ENCODE measurements at regions not wholly inside any gene's neighbourhood (a gene's known extent, or its start where the extent isn't known, plus 50 kb on each side); places are given as distances from the start of the nearest gene placed in this dataset.

DNA sequence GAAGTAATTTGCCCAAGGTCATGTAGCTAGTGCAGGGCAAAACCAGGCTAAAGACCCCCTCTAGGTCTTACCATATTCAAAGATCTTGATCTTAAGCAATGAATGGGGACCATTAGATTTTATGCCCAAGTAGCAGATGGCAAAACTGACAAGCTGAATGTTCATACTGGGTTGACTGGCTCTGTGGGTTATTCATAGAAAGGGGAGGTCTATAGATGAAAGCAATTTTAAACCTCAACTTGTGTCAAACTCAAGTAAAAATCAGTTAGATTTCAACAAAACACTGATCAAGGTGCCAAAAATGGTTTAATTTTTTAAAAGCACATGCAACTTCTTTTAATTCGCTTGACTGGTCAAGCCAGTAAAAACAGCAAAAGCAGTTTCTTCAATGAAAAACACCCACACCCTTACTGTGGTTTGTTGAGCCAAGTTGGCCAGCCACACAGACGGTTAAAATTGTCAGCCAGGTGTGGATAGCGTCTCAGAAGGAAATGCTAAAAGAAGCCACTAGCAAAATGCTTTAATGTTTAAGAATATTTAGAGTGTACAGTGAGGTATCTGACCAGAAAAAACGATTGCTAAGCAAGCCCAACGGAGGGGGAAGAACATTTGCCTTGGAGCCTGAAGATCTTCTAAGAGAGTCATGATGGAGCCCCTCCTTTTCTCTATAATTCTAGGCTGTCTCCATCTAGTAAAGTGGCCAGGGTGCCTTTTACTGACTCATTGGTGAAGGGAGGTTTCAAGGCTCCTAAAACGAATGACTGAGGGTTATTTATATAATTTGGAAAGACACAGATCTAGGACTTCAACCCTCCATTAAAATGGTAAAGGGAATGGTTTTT lies 539.6 kb upstream of the CLINT1 start:
- no peak for DNase-seq (ENCODE audit: low spot score)

DNA sequence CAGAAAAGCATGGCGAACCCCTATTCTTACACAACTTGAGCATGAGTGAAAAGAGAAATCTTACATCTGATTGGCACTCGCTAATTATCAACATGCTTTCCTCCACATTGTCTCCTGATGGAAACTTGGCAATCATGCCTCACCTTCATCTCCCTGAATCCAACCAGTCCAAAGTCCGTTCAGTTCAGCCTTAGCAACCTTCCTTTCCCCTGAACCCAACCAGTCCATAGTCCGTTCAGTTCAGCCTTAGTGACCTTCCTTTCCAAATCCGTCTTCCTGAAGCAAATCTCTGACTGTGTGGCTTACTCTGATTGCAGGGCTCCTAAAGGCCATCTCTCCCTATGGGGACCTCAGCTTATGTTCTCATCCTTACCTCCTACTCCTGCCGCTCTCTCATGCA lies 538.3 kb upstream of the CLINT1 start:
- DNase-seq (ENCODE audit: low spot score) = no peak

DNA sequence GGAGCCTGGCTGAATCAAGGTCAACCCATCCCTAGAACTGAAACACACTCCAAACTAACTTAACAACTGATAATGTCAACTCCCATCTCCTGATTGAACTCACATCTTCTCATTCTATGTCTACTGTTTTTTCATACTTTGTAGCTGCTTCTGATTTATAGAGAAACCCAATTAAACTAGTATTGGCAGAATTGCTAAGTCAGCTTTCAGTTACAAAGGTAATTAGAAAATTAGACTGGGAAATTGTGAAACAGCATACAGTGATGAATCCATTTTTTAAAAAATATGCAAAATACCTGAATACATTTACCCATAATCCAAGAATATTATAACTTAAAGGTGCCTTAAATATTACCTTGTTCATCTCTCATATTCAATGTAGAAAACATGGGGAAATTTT lies 535.2 kb upstream of the CLINT1 start:
- DNase-seq (ENCODE audit: low spot score) = no peak

DNA sequence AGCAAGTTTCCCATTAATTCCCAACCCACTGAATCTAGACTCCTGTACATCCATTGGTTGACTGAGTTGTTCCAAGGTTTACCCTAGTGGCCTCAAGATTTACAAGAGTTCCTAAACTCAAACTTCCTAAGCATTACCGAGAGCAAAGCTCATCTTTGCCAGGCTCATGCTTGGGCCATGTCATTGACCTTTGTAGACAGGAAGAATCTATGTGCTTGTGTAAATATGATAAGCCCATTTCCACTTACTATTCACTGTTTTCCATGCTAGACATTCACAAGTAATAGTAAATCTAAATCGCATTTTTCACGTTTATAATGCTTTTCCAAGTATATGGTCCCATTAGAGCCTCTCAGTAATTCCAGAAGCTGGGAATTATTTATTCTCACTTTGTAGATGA lies 534.5 kb upstream of the CLINT1 start:
- DNase-seq (ENCODE audit: low spot score) = no peak

DNA sequence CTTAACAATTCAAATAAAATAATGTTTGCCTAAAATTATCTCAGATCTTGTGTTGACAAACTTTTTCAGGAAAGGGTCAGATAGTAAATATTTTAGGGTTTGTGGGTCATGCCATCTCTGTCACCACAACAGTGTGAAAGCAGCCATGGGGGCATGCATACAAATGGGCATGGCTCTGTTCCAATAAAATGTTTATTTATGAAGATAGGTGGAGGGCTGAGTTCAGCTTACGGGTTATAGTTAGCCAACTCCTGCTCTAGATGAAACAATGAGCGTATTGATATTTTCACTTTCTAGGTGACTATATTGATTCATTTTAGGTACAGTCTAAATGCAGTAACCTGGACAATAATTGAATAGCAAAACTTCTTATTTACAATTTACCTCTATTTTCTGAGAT lies 533.8 kb upstream of the CLINT1 start:
- DNase-seq (ENCODE audit: low spot score) = no peak

DNA sequence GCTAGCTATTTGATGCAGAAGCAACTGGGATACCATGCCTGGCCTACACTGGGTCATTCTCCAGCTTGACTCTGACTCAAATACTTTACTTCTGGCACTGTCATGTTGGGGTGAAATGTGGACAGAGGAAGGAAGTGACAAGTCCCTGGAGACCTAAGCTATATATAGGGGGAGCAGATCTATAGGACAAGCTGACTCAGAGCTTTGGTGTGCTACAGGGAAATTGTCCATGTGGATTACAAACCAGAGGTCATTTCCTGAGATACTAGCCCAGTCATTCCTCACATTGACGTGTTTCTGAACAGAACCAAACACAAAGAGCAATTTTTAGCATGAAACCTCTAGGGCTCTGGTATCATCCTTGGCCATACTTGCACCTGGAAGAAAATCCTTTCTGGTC lies 531.6 kb upstream of the CLINT1 start:
- DNase-seq (ENCODE audit: low spot score) = no peak

DNA sequence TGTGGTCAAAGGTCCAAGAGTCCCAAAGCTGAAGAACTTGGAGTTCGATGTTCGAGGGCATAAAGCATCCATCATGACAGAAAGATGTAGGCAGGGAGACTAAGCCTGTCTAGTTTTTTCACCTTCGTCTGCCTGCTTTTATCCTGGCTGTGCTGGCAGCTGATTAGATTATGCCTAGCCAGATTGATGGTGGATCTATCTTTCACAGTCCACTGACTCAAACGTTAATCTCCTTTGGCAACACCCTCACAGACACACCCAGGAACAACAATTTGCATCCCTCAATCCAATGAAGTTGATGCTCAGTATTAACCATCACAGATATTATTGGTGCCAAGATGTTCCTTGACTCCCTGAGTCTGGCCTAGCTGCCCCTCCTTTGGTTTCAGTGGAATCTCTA lies 530.8 kb upstream of the CLINT1 start:
- no peak for DNase-seq (ENCODE audit: low spot score)

DNA sequence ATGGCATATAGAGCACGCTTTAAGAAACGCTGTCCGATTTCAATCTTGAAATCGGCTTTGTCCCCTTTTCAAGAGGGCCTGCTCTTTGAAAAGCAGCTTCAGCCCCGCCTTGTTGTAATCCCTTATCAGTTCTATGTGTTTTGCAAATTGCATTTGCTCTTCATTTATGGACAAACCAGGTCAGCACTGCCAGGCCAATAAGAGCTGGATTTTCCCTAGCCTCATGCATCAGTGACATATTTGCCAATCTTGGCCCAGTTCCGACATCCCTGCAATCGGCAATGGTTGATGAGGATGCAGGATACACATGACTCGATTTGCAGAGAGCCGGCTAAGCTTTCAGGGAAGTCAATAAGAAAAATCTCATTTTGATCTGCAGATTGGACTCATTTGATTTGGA lies 529.1 kb upstream of the CLINT1 start:
- DNase-seq (ENCODE audit: low spot score) = no peak

DNA sequence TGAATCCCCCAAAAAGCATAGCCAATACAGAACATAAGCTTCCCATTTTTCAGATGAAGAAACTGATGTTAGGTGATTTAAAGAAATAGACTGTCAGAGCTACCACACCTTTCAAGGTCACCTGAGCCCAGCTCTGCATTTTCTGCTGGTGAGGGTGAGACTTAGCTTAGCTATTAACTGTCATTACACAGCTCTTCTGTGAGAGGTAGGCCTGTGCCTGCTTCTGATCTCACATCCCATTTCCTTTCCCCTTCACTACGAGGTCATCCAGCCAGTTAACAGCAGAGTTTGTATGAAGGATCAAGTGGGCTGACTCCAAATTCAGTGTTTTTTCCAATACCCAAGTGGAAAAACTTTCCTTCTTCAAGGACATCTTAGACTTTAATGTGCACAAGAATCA lies 528.6 kb upstream of the CLINT1 start:
- DNase-seq (ENCODE audit: low spot score) = no peak

DNA sequence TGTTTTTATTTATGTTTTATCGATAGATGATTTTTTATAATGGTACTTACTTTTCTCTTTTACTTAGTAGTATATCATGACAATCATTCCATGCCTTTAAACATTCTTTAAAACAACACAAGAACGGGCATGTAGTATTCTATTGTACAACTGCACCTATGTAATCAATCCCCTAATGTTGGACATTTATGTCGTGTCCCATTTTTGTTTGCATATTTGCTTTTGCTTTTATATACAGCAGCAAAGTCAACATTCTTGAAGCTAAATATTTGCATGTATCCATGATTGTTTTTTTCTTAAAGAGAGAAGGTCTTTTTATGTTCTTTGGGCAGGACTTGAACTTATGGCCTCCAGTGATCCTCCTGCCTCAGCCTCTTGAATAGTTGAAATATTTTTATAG lies 527.0 kb upstream of the CLINT1 start:
- no peak for DNase-seq (ENCODE audit: low spot score)

DNA sequence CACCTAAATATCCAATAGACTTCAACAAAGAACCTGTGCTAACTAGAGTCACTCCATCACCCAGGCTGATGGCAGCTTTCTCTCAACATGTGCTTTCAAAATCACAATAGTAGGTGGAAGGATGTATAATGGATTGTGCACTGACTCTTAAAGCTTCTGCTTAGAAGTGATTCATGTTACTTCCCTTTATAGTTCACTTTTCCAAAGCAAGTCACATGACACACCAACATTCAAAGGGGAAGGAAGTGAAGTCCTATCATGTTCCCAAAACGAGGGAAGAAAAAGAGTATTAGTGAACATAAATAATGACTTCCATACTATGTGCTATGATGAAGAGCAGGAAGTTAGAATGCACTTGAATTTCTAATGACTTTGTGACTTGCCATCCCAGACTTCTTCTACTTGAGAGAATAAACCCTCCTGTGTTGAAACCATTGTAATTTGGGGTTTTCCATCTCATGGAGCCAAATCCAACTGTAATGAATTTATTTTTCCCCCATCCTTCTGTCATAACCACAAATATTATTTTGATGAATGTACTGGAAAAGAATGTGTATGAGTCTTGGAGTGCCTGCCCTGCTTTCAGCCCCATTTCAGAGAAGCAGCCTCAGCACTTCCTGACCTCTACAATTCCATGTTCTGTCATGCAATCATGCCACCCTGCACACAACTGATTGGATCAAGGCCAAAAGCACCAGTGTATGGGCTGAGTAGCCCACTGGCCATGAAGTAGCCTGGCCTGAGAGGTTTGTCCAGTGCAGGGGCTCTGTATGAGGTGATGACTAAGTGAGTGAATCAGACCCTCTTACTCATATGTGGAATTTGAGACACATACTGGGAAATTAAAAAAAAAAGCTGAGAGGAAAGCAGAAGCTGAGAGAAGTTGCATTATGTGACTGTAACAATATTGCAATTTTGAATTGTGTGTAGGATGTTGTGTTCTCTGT lies 525.9 kb upstream of the CLINT1 start:
- DNase-seq (ENCODE audit: low spot score) = peak; percentile 22

DNA sequence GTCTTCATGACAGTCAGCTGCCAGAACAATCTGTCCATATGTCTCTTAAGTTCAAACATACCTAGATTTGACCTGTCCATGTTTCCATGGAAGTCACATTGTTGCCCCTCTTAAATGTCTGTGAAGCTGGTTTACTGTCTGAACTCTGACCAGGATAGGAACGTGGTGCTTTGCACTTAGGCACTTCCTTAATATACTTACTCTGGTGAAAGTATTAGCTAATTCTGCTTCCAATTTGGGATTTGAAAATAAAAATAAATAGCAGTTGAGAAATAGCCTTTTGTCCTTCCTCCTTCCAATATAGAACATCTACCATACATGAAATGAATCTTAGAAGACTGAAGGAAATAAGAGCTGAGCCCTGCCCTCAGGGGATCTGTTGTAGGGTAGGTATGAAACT lies 524.5 kb upstream of the CLINT1 start:
- no peak for DNase-seq (ENCODE audit: low spot score)

DNA sequence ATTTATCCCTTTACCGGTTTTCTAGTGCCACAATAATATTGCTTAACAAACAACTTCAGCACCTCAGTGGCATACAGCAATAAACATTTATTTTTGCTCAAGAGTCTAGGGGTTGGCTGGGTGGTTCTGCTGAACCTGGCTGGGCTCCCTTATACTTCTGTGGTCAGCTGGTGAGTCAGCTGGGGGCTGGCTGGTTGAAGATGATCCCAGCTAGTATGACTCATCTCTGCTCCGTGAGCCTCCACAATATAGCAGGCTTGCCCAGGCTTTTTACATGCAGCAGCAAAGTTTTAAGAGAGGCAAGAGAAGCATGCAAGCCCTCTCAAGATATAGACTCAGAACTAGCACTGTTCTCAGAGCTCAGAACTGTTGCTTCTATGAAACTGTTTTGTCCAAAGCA lies 523.5 kb upstream of the CLINT1 start:
- DNase-seq (ENCODE audit: low spot score) = peak; percentile 88

DNA sequence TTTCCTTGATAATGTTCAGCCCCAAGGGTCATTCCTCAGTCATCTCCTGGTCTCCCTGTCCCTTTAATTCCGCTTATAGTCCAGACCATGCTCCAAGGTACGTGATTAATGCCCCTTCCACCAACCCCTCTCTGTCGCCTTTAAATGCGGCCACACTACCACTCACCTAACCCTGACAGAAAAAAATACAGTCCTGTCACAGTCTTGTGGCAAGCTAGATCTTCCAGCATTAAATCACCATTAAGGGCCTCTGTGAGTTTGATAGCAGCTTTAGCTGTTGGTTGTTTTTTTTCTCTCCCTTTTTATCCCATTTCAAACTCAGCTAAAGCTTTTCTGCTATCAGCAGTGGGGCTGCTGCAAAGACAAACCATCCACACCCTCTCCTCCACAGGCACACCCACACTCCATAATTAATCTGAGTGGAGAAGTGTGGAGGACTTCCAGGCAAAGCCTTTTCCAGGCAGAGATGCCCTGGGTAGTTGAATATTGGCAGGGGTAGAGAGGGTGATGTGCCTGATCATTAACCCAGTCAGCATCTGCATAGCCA lies 522.7 kb upstream of the CLINT1 start:
- no peak for DNase-seq (ENCODE audit: low spot score)

DNA sequence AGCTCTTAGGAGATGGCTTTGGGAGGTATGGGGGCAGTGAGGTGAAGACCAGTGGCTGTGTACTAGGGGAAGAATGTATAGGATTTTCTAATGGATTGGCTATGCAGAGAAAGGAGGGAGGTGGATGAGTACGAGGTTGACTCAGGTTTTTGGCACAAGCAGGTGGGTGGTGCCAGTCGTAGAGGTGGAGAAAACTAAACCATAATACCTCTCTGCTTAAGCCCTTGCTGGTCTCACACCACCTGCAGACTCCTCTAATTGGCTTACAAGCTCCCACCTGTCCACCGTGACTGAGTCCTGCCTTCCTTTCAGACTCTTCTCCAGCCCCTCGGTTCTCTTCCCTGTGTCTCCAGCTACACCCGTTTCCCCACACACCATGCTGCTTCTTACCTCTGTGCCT lies 521.7 kb upstream of the CLINT1 start:
- DNase-seq (ENCODE audit: low spot score) = no peak

DNA sequence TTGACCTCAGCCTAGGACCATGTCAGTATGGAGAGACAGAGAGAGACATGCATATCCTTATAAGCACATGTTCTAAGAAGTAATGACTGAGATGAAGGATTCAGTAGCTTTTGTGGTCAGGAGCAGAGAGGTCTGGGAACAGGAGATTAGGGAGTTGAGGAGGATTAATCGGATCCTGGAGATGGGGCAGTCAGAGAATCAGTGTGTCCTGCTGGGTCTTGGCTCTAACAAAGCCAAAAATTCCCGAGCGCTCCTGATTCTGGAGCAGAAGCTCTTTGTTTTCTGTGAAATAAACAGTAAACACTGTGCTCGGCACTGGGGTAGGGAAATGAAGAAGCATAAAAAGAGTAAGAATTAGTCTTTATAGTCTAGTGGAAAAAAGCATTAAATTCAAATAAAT lies 520.0 kb upstream of the CLINT1 start:
- no peak for DNase-seq (ENCODE audit: low spot score)

DNA sequence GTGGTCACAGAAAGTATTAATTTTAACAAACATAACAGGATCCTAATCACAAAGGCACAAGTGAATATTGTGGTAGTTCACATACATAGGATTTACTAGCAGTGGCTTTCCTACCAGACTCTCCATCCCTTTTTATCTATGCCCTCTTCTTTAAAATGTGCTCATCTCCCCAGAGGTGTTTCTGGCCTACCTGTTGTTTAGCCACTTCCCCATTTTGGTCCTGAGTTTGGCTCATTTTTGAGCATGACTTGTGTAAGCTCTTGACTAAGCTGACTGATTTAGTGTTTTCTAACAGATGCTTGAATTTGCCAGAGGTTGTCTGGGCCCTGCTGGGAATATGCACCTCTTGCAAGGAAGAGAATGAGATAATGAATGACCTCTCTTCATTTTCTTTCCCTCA lies 517.7 kb upstream of the CLINT1 start:
- DNase-seq (ENCODE audit: low spot score) = no peak

DNA sequence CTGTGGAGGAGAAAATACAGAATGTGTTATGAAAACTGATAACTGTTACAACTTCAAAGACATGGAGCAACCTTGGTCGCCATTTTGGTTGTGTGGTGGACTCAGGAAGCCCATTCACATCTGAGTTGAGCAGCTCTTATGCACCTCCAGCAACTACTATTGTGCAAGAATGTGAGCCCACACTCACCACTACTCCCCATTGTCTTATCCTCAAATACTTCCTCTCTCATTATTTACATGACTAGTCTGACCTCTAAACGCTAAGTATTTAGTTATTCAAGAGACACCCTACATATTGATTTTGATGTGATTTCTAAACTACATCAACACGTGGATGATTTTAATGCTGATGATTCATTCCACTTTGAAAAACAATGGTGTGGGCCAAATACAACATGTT lies 516.6 kb upstream of the CLINT1 start:
- DNase-seq (ENCODE audit: low spot score) = no peak

DNA sequence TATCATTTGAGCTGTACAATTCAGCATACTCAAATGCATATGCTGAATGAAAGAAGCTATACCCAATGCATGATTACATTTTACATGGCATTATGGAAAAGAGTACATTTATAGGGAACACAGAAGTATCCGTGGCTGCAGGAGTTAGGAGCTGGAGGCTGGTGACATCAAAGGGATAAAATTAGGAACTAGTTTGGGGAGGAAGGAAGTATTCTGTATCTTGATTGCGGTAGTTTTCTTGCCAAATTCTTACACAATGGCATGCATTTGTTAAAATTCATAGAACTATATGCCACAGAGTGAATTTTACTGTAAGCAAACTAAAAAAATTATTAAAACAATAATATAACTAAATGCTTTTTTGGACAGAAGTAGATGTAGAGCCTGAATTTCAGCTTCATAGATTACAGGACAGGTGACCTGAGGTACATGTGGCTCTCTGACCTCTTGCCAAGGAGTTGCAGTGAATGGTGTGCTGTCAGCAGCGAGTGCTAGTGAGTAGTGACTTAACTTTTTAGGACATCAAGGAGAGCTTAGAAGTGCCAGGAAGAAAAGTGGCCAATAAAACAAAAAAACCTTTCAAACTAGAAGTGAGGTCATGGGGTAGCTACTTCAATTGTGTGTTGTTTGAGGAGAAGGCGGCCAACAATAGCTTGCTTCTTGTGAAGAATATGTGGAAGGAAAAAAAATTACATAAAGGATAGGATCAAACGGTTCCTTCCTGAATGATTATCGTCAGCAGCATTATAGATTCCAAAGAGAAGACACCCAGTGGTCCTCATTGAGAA lies 514.9 kb upstream of the CLINT1 start:
- no peak for DNase-seq (ENCODE audit: low spot score)

DNA sequence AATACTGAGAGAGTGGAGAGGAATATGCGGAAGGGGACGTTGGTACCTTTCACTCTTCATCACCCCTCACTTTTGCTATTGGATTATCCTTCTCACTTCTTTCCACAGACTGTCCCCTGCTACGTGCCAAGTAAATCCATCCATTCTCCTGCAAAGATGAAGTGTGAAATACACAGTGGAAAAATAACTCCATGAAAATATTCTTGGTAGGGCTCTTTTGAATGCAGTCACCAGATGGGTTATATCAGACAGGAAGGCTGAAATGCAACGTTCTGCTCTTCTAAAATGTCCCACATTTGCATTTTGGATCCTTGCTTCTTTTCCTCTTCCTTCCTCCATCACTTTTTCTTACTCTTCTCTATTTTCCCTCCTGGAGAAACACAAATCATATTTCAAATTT lies 510.3 kb upstream of the CLINT1 start:
- no peak for DNase-seq (ENCODE audit: low spot score)

DNA sequence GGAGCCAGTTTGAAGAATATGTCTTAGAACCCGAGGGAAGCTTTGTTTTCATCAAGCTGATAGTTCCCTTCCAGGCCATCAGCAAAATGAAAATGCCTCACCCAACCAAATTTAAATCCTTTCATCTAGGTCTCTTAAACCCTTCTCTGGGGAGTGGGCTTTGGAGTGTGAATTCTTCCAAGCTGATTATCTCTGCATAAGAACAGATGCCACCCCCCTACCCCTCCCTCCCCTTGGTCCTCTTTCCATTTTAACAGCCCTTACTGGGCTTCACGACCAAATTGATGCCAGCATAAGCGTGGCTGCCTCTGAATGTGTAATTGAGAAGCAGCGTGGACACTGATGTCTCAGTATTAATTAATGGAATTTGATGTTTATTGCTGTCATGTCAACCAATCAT lies 509.7 kb upstream of the CLINT1 start:
- no peak for DNase-seq (ENCODE audit: low spot score)

DNA sequence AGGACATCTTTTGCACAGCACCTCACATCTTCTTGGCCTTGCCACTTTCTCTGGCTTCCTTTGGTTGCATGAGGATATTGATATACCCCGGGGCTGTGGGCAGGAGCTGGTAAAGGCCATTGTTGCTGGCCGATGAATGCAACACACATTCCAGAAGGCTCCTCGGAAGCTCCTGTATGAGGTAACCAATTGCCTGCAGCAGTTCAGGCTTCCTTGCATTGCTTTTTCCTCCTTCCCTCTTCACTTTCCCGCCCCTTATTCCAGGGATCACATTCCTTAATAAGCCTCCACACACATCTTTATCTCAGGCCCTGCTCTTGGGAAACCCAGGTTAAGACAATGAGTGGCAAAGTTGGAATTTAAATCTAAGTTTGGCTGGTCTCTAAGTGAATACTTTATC lies 505.4 kb upstream of the CLINT1 start:
- no peak for DNase-seq (ENCODE audit: low spot score)
